ENCODE measurements at regions not wholly inside any gene's neighbourhood (a gene's known extent, or its start where the extent isn't known, plus 50 kb on each side); places are given as distances from the start of the nearest gene placed in this dataset.

- no peak for DNase-seq
Measured at GRCh38 chr3:103075282-103075681, 640.5 kb downstream of the ZPLD1 start.

- DNase-seq = no peak
Measured at GRCh38 chr3:103077910-103078309, 643.1 kb downstream of the ZPLD1 start.

GRCh38 chr3:103082501-103082900 lies 647.7 kb downstream of the ZPLD1 start:
- DNase-seq = no peak

- no peak for DNase-seq
Measured at GRCh38 chr3:103083848-103084631, 649.2 kb downstream of the ZPLD1 start.

GRCh38 chr3:103085465-103085864 lies 650.6 kb downstream of the ZPLD1 start:
- DNase-seq = no peak

GRCh38 chr3:103089758-103090157 lies 654.9 kb downstream of the ZPLD1 start:
- DNase-seq = no peak

GRCh38 chr3:103105206-103105605 lies 670.4 kb downstream of the ZPLD1 start:
- DNase-seq = no peak

- no peak for DNase-seq
Measured at GRCh38 chr3:103112273-103112672, 677.5 kb downstream of the ZPLD1 start.

- no peak for DNase-seq
Measured at GRCh38 chr3:103126115-103126514, 691.3 kb downstream of the ZPLD1 start.

- no peak for DNase-seq
Measured at GRCh38 chr3:103127098-103127630, 692.3 kb downstream of the ZPLD1 start.

GRCh38 chr3:103127737-103128136 lies 692.9 kb downstream of the ZPLD1 start:
- DNase-seq = no peak

- no peak for DNase-seq
Measured at GRCh38 chr3:103134023-103134724, 699.4 kb downstream of the ZPLD1 start.

- no peak for DNase-seq
Measured at GRCh38 chr3:103136621-103137020, 701.8 kb downstream of the ZPLD1 start.

- no peak for DNase-seq
Measured at GRCh38 chr3:103137830-103138229, 703.0 kb downstream of the ZPLD1 start.

GRCh38 chr3:103158183-103158582 lies 723.4 kb downstream of the ZPLD1 start:
- DNase-seq = no peak

- DNase-seq = no peak
Measured at GRCh38 chr3:103166890-103167289, 732.1 kb downstream of the ZPLD1 start.

- no peak for DNase-seq
Measured at GRCh38 chr3:103167850-103168249, 733.0 kb downstream of the ZPLD1 start.

- DNase-seq = no peak
Measured at GRCh38 chr3:103169289-103169688, 734.5 kb downstream of the ZPLD1 start.

- no peak for DNase-seq
Measured at GRCh38 chr3:103170651-103171050, 735.8 kb downstream of the ZPLD1 start.

GRCh38 chr3:103173940-103174339 lies 739.1 kb downstream of the ZPLD1 start:
- DNase-seq = no peak

- no peak for DNase-seq
Measured at GRCh38 chr3:103181160-103181559, 746.3 kb downstream of the ZPLD1 start.

GRCh38 chr3:103184772-103185171 lies 750.0 kb downstream of the ZPLD1 start:
- DNase-seq = no peak

GRCh38 chr3:103189941-103190340 lies 755.1 kb downstream of the ZPLD1 start:
- no peak for DNase-seq

GRCh38 chr3:103195216-103195615 lies 760.4 kb downstream of the ZPLD1 start:
- no peak for DNase-seq
